IMR-90 (cell line): ENCODE measurements at regions not wholly inside any gene's neighbourhood (a gene's known extent, or its start where the extent isn't known, plus 50 kb on each side); places are given as distances from the start of the nearest gene placed in this dataset.

Experiments
- POLR2A ChIP-seq: IDR thresholded peaks from 2 replicates; pipeline ENCODE4 v1.6.1; 2012; ENCODE audit warnings: mild to moderate bottlenecking, low read depth, low read length
- RAD21 ChIP-seq: IDR thresholded peaks from 2 replicates; pipeline ENCODE4 v1.6.1; 2012; ENCODE audit warnings: low read length, improper control_type of control experiment
- RFX5 ChIP-seq: IDR thresholded peaks from 2 replicates; pipeline ENCODE4 v1.8.0; 2012; ENCODE audit warnings: low read depth, mild to moderate bottlenecking, low read length, moderate library complexity
- TF ChIP-seq, protein P1 (sequence below): conservative IDR thresholded peaks from 2 replicates; pipeline ENCODE4 v1.5.1; 2012; ENCODE audit warnings: mild to moderate bottlenecking, low read depth, low read length, improper control_type of control experiment

DNA sequence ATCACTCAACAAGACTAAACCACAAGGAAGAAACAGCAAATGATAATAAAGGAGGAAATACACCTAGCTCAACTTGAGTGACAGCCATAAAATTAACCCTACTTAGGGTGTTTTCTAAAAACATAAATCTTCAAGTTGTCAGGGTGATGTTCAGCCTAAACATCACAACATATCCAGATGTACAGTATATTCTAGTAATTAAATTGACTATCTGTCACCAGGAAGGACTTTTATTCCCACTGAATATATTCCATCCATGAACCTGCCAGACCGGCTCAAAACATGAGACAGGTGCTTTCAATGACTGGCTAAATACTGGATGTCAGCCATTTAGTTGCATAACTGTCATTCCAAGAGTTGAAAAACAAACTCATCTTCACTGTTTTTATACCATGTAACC, 298.1 kb upstream of the NEBL start:
- no peak for TF ChIP-seq POLR2A
- TF ChIP-seq, protein P1, sequence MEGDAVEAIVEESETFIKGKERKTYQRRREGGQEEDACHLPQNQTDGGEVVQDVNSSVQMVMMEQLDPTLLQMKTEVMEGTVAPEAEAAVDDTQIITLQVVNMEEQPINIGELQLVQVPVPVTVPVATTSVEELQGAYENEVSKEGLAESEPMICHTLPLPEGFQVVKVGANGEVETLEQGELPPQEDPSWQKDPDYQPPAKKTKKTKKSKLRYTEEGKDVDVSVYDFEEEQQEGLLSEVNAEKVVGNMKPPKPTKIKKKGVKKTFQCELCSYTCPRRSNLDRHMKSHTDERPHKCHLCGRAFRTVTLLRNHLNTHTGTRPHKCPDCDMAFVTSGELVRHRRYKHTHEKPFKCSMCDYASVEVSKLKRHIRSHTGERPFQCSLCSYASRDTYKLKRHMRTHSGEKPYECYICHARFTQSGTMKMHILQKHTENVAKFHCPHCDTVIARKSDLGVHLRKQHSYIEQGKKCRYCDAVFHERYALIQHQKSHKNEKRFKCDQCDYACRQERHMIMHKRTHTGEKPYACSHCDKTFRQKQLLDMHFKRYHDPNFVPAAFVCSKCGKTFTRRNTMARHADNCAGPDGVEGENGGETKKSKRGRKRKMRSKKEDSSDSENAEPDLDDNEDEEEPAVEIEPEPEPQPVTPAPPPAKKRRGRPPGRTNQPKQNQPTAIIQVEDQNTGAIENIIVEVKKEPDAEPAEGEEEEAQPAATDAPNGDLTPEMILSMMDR, result no peak
- no peak for TF ChIP-seq RAD21
- no peak for TF ChIP-seq RFX5
